NB4 (cell line): ENCODE measurements at regions not wholly inside any gene's neighbourhood (a gene's known extent, or its start where the extent isn't known, plus 50 kb on each side); places are given as distances from the start of the nearest gene placed in this dataset.

Experiments
- DNase-seq: peaks from one replicate; pipeline ENCODE4 v3.0.0; 2010; ENCODE audit warnings: low read depth
- H3K4me3 ChIP-seq: one replicate; pipeline ENCODE4 v1.5.1; 2011; ENCODE audit warnings: mild to moderate bottlenecking, low read depth, low read length, moderate library complexity
- CTCF ChIP-seq: IDR thresholded peaks from one replicate; pipeline ENCODE4 v1.5.1; 2012; ENCODE audit warnings: low read depth, low read length
- MYC ChIP-seq: IDR thresholded peaks from 2 replicates; pipeline ENCODE4 v1.6.1; 2011; ENCODE audit warnings: low read depth, low read length
- POLR2A ChIP-seq: IDR thresholded peaks from 2 replicates; pipeline ENCODE4 v1.6.1; 2011; ENCODE audit warnings: mild to moderate bottlenecking; ENCODE audit not compliant: insufficient read length; ENCODE audit errors: extremely low read depth
- TF ChIP-seq, protein P1 (sequence below): IDR thresholded peaks from 2 replicates; pipeline ENCODE4 v1.6.1; 2011; ENCODE audit warnings: low read depth, low read length

DNA sequence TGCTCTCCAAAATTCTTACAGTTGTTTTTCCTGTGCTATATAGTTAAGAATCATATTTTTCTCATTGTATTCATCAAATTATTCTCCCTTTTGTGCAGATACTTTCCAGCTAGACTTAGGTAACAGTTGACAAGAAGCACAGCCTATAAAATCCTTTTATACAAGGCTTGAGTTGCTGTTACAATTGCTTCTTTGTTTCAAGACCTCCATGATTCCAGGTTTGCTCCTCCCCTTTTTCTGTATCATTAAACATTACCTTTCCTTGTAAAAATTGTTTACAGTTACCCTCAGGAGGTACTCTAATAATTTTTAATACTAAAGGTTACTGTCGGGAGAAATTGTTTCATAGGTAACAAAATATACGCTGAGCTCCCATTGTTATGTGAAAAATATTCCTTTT, 192.3 kb upstream of the GRID2 start:
- TF ChIP-seq POLR2A (no peak), MYC (no peak), CTCF (no peak)
- TF ChIP-seq, protein P1, sequence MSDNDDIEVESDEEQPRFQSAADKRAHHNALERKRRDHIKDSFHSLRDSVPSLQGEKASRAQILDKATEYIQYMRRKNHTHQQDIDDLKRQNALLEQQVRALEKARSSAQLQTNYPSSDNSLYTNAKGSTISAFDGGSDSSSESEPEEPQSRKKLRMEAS = no peak
- H3K4me3 ChIP-seq = no peak overlapping the region
- no peak for DNase-seq

DNA sequence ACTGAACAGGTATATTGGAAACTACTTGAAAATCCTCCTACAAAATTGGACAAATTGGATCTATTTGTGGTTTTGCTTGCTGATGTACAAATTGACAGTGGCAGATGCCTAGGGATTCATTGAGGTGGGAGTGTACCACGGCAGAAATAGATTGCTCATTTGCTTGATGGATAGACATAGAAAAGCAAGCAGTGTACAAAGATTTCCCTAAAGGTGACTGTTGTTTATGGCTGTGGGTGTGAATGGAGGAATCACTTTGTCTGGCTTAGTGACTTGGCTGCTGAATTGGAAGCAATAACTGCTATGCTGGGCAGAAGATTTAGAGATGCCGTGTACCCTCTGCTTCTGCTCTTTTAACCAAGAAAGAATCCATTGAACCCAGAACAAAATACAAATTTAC, 191.0 kb upstream of the GRID2 start:
- no peak for DNase-seq
- H3K4me3 ChIP-seq = no peak overlapping the region
- TF ChIP-seq CTCF (no peak), MYC (no peak), POLR2A (no peak)

DNA sequence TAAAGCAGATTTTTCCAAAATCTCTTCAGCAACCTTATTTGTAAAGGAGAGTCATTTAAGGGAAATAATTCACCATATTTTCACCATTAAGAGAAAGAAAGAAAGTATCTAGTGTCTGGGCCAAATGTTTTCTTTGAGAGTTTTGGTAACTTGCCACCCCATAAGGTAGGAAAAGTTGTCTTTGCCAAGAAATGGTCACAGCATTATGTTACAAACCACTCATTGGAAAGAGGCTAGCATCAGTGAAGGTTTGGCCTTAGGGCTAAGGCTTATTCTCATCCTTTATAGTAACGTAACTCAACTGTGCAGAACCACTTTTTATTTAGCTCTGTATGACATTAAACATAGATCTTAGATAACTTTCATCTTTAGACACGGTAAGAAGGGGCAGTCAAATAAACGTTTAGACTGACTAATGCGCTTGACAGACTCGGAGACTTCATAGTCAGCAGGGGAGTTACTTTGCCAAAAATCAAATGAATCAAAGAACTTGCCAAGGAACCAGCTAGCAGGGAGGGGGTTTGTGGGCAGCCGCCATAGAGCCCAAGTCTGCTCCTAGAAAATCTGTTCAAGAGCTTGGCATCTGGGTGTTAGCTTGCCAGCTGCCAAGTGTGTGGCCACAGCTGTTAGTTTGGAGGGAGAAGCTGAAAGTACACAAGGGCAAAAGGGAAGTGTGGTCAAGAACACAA, 182.8 kb upstream of the GRID2 start:
- no peak for DNase-seq
- no peak overlapping the region for H3K4me3 ChIP-seq
- TF ChIP-seq, protein P1 = no peak
- TF ChIP-seq POLR2A (no peak), MYC (no peak), CTCF (no peak)

GRCh38 chr4:92122911-92123310, 180.9 kb upstream of the GRID2 start:
- H3K4me3 ChIP-seq = no peak overlapping the region
- TF ChIP-seq CTCF (no peak), POLR2A (no peak)
- DNase-seq = no peak

- no peak for DNase-seq
- no peak overlapping the region for H3K4me3 ChIP-seq
- TF ChIP-seq MYC (no peak), POLR2A (no peak), CTCF (no peak)
- TF ChIP-seq, protein P1 = no peak
Measured at GRCh38 chr4:92128676-92129075, 175.1 kb upstream of the GRID2 start.

- H3K4me3 ChIP-seq = no peak overlapping the region
- TF ChIP-seq CTCF (no peak), POLR2A (no peak), MYC (no peak)
- TF ChIP-seq, protein P1 = no peak
- DNase-seq = no peak
Measured at GRCh38 chr4:92129408-92129994, 174.3 kb upstream of the GRID2 start.
